Esophagus muscularis mucosa (tissue), 4 donors: ENCODE measurements at regions not wholly inside any gene's neighbourhood (a gene's known extent, or its start where the extent isn't known, plus 50 kb on each side); places are given as distances from the start of the nearest gene placed in this dataset.

Source experiments
- DNase-seq: peaks from one replicate; pipeline ENCODE4 v3.0.0-alpha.2; 2017; ENCODE audit errors: extremely low spot score
- H3K27ac ChIP-seq, 4 donors: fragments of 200-600 bp; sonication (generic); replicated peaks in 1 of 4; 1 replicate in 3 of 4; 2 replicates in 1 of 4; pipeline ENCODE4 v1.5.1; 2016 to 2019; ENCODE audit warnings: mild to moderate bottlenecking in 1 of 4
- H3K27me3 ChIP-seq, 4 donors: fragments of 200-600 bp; sonication (generic); one replicate each; pipeline versions ENCODE4 v1.5.1 to v1.6.0; 2016 to 2019
- H3K36me3 ChIP-seq, 4 donors: fragments of 200-600 bp; sonication (generic); one replicate each; pipeline ENCODE4 v1.5.1; 2016 to 2019
- H3K4me1 ChIP-seq, 4 donors: fragments of 200-600 bp; sonication (generic); one replicate each; pipeline ENCODE4 v1.5.1; 2016 to 2019
- H3K4me3 ChIP-seq, 4 donors: fragments of 200-600 bp; sonication (generic); 1 replicate in 2 of 4; 2 replicates in 2 of 4; pipeline ENCODE4 v1.5.1; 2016 to 2019; ENCODE audit warnings: mild to moderate bottlenecking in 4 of 4, moderate library complexity in 1 of 4
- H3K9me3 ChIP-seq, 4 donors: fragments of 200-600 bp; sonication (generic); 1 replicate in 3 of 4; 2 replicates in 1 of 4; pipeline ENCODE4 v1.5.1; 2016 to 2019
- EP300 ChIP-seq: sonication (generic); formaldehyde crosslinking; IDR thresholded peaks from one replicate; pipeline ENCODE4 v1.6.1; 2017; ENCODE audit warnings: antibody characterized with exemption
- POLR2A ChIP-seq: fragments of 450-650 bp; IDR thresholded peaks from one replicate; pipeline ENCODE4 v1.6.1; 2017; ENCODE audit warnings: antibody characterized with exemption, moderate library complexity, mild to moderate bottlenecking, low read depth
- POLR2AphosphoS5 ChIP-seq, 2 donors: sonication (generic); formaldehyde crosslinking; IDR thresholded peaks; one replicate each; pipeline ENCODE4 v1.6.1; 2017; ENCODE audit warnings: antibody characterized with exemption in 2 of 2
- WGBS: methylation state at CpG from one replicate; pipeline ENCODE4 v1.1.5; 2018; 5-methylcytosine and 5-hydroxymethylcytosine counted together
- intact Hi-C: fragments of 100-400 bp; cut with DNase I; formaldehyde crosslinking; loops from one replicate; pipeline ENCODE4 v1.15.1; 2023
- TF ChIP-seq, protein P1 (sequence below), 3 experiments: fragments of 200-600 bp in 2 of 3; fragments of 450-650 bp in 1 of 3; sonication (generic) in 2 of 3; IDR thresholded peaks; one replicate each; pipeline ENCODE4 v1.5.1; 2017 to 2019; ENCODE audit warnings: antibody characterized with exemption in 3 of 3, mild to moderate bottlenecking in 2 of 3, moderate library complexity in 1 of 3

- TF ChIP-seq POLR2A = no peak
- TF ChIP-seq, protein P1, sequence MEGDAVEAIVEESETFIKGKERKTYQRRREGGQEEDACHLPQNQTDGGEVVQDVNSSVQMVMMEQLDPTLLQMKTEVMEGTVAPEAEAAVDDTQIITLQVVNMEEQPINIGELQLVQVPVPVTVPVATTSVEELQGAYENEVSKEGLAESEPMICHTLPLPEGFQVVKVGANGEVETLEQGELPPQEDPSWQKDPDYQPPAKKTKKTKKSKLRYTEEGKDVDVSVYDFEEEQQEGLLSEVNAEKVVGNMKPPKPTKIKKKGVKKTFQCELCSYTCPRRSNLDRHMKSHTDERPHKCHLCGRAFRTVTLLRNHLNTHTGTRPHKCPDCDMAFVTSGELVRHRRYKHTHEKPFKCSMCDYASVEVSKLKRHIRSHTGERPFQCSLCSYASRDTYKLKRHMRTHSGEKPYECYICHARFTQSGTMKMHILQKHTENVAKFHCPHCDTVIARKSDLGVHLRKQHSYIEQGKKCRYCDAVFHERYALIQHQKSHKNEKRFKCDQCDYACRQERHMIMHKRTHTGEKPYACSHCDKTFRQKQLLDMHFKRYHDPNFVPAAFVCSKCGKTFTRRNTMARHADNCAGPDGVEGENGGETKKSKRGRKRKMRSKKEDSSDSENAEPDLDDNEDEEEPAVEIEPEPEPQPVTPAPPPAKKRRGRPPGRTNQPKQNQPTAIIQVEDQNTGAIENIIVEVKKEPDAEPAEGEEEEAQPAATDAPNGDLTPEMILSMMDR (IDR thresholded peaks at IDR 0.05) = no peak
- TF ChIP-seq EP300 = no peak
- no peak for TF ChIP-seq POLR2AphosphoS5 (IDR thresholded peaks at IDR 0.05)
- Histone ChIP-seq H3K27me3 (no peaks in the 10 kb centered on the region), H3K4me1 (no peaks in the 10 kb centered on the region), H3K4me3 (no peak overlapping the region), H3K36me3 (no peaks in the 10 kb centered on the region), H3K27ac (no peak overlapping the region), H3K9me3 (no peaks in the 10 kb centered on the region)
- WGBS = 69% methylated on average over 3 of the region's 3 CpGs
- peak; percentile 24 for DNase-seq
- intact Hi-C loops = no loop called here
These were observed 127.2 kb upstream of the SYNPR start for GRCh38 chr3:63150880-63151279.

GRCh38 chr3:63151897-63152296 is 126.2 kb upstream of the SYNPR start:
- Histone ChIP-seq H3K4me3 (no peak overlapping the region), H3K4me1 (no peaks in the 10 kb centered on the region), H3K27me3 (no peaks in the 10 kb centered on the region), H3K9me3 (no peaks in the 10 kb centered on the region), H3K36me3 (no peaks in the 10 kb centered on the region), H3K27ac (no peak overlapping the region)
- intact Hi-C loops = no loop called here
- no peak for DNase-seq
- TF ChIP-seq POLR2AphosphoS5 (IDR thresholded peaks at IDR 0.05) (no peak), POLR2A (no peak), EP300 (no peak)
- TF ChIP-seq, protein P1 (IDR thresholded peaks at IDR 0.05) = no peak
- WGBS = 100% methylated on average over 1 of the region's 1 CpG

DNA sequence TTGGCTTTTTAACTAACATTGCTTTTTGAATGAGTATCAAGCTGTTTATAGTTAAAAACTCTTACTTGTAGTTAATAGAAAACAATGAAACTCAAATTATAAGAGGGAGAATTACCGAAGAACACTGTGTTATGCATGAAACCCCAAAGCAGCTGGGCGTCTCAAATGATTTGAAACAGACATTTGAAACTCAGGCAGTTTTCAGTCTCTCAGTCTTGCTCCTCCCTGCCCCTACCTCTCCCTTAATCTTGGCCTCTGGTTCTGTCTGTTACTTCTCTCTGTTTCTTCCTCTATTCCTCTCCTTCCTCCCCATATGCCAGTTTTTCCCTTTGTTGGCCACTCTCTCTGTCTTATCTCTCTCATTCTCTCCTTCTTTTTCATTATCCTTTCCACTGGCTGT is 118.3 kb upstream of the SYNPR start:
- H3K36me3 ChIP-seq = no peaks in the 10 kb centered on the region
- H3K27ac ChIP-seq = no peak overlapping the region
- TF ChIP-seq POLR2AphosphoS5 (IDR thresholded peaks at IDR 0.05) = no peak
- TF ChIP-seq POLR2A = no peak
- TF ChIP-seq, protein P1 (IDR thresholded peaks at IDR 0.05) = no peak
- TF ChIP-seq EP300 = no peak
- 74% methylated on average over 2 of the region's 2 CpGs for WGBS
- H3K27me3 ChIP-seq = no peaks in the 10 kb centered on the region
- intact Hi-C loops = no loop called here
- H3K4me3 ChIP-seq = no peak overlapping the region
- no peak for DNase-seq
- no peaks in the 10 kb centered on the region for H3K9me3 ChIP-seq
- H3K4me1 ChIP-seq = no peaks in the 10 kb centered on the region

GRCh38 chr3:63167113-63167512 is 111.0 kb upstream of the SYNPR start:
- Histone ChIP-seq H3K36me3 (no peaks in the 10 kb centered on the region), H3K27me3 (no peaks in the 10 kb centered on the region), H3K4me1 (no peaks in the 10 kb centered on the region), H3K4me3 (no peak overlapping the region), H3K9me3 (no peaks in the 10 kb centered on the region), H3K27ac (no peak overlapping the region)
- DNase-seq = no peak
- no peak for TF ChIP-seq EP300
- TF ChIP-seq POLR2A = no peak
- TF ChIP-seq, protein P1 (IDR thresholded peaks at IDR 0.05) = no peak
- TF ChIP-seq POLR2AphosphoS5 (IDR thresholded peaks at IDR 0.05) = no peak
- 65% methylated on average over 4 of the region's 4 CpGs for WGBS
- intact Hi-C loops = no loop called here

DNA sequence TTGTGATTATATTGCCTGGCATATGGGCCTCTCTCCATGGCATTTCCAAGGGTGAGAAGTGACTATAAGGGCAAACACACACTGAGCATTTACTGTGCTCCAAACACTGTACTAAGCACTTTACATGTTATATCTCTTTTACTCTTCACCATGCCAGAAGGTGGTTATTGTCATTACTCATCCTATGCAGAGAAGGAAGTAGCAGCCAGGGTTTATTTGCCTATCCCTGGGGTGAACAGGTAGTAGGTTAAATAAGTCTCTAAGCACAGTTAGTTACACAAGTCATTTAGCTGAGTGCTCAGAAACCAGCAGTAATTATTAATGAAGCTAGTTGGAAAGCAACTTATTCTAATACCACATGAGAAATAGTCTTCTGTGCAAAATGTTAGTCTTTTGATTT is 109.9 kb upstream of the SYNPR start:
- TF ChIP-seq, protein P1 (IDR thresholded peaks at IDR 0.05) = no peak
- TF ChIP-seq POLR2A = no peak
- TF ChIP-seq EP300 = no peak
- no peak for TF ChIP-seq POLR2AphosphoS5 (IDR thresholded peaks at IDR 0.05)
- H3K4me1 ChIP-seq = no peaks in the 10 kb centered on the region
- H3K27ac ChIP-seq = no peak overlapping the region
- intact Hi-C loops = no loop called here
- H3K27me3 ChIP-seq = no peaks in the 10 kb centered on the region
- no peak for DNase-seq
- no peaks in the 10 kb centered on the region for H3K36me3 ChIP-seq
- H3K9me3 ChIP-seq = peaks cover 0 to 8% (median 2%) of the 10 kb centered on the region in 4 donors
- H3K4me3 ChIP-seq = no peak overlapping the region
